CD4-positive, CD25-positive, alpha-beta regulatory T cell (primary cell): ENCODE measurements at regions not wholly inside any gene's neighbourhood (a gene's known extent, or its start where the extent isn't known, plus 50 kb on each side); places are given as distances from the start of the nearest gene placed in this dataset.
"Not testable (repeated sequence)": the region's sequence is repeated elsewhere in the genome, so short reads cannot be mapped to it uniquely, and the experiment has no call there.

Experiments used
- ATAC-seq, 2 donors: fragments of 150-1000 bp; cut with Tn5 transposase; one replicate each; pipeline ENCODE4 v1.10.0; 2021; ENCODE audit warnings: low read depth in 2 of 2, moderate number of reproducible peaks in 2 of 2, moderate library complexity in 1 of 2
- DNase-seq, 3 donors: peaks; one replicate each; pipeline versions ENCODE4 v3.0.0 to v3.0.0-alpha.2; 2012 to 2022; ENCODE audit warnings: mixed read lengths in 1 of 3
- H3K27ac ChIP-seq: one replicate; pipeline ENCODE4 v1.7.0; 2013; ENCODE audit warnings: mild to moderate bottlenecking, low read length; ENCODE audit not compliant: insufficient read depth, poor library complexity, severe bottlenecking
- H3K27me3 ChIP-seq: one replicate; pipeline ENCODE4 v1.7.0; 2013; ENCODE audit warnings: low read length; ENCODE audit not compliant: control insufficient read depth, insufficient read depth
- H3K36me3 ChIP-seq: one replicate; pipeline ENCODE4 v1.7.0; 2013; ENCODE audit warnings: mild to moderate bottlenecking, low read length, moderate library complexity; ENCODE audit not compliant: control insufficient read depth, insufficient read depth
- H3K4me1 ChIP-seq: 2 replicates; pipeline ENCODE4 v1.7.0; 2013; ENCODE audit warnings: mild to moderate bottlenecking, low read length; ENCODE audit not compliant: insufficient read depth, control insufficient read depth, poor library complexity, severe bottlenecking
- H3K4me3 ChIP-seq: one replicate; pipeline ENCODE4 v1.7.0; 2013; ENCODE audit warnings: low read depth, mild to moderate bottlenecking, low read length, moderate library complexity
- H3K9me3 ChIP-seq, 2 experiments: 1 replicate in 1 of 2; 2 replicates in 1 of 2; pipeline ENCODE4 v1.7.0; 2013; ENCODE audit warnings: low read length in 2 of 2, mild to moderate bottlenecking in 1 of 2, moderate library complexity in 1 of 2; ENCODE audit not compliant: control insufficient read depth in 2 of 2
- H3K27ac Mint-ChIP-seq, 3 donors: one replicate each; pipeline ENCODE4 v1.8.0; 2020 to 2022; ENCODE audit warnings: mild to moderate bottlenecking in 3 of 3, mixed read lengths in 3 of 3, moderate library complexity in 2 of 3
- H3K27me3 Mint-ChIP-seq: one replicate; pipeline ENCODE4 v1.8.0; 2022; ENCODE audit warnings: mild to moderate bottlenecking, mixed read lengths
- H3K36me3 Mint-ChIP-seq: one replicate; pipeline ENCODE4 v1.8.0; 2020; ENCODE audit warnings: mixed read lengths
- H3K4me1 Mint-ChIP-seq, 4 donors: one replicate each; pipeline ENCODE4 v1.8.0; 2020 to 2022; ENCODE audit warnings: mixed read lengths in 4 of 4, mild to moderate bottlenecking in 1 of 4
- H3K4me3 Mint-ChIP-seq, 4 donors: one replicate each; pipeline ENCODE4 v1.8.0; 2020 to 2022; ENCODE audit warnings: mild to moderate bottlenecking in 4 of 4, mixed read lengths in 4 of 4, moderate library complexity in 3 of 4
- H3K9me3 Mint-ChIP-seq, 7 donors: one replicate each; pipeline ENCODE4 v1.8.0; 2020 to 2022; ENCODE audit warnings: mixed read lengths in 7 of 7, mild to moderate bottlenecking in 3 of 7, moderate library complexity in 2 of 7

DNA sequence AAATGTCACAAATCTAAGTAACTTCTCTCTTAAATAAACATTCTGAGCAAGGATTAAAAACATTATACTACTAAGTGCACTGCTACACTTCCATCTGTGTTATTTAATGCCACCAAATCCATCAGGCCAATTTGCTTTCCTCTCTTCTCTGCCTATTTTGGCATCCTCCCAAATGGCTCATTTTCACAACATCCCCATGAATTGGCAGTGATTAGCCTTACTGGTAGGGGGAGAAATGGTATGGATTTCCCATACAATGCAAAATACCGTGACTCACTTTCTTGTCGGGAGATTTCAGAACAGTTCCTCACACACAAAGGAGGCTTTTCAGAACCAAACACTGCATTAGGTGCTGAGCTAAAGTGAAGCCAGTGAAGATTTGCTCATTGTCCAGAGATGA is 195.7 kb downstream of the MIS18A start:
- H3K27me3 ChIP-seq: no peaks in the 10 kb centered on the region
- H3K4me3 ChIP-seq: no peak overlapping the region
- no peaks in the 10 kb centered on the region for H3K9me3 ChIP-seq
- Mint-ChIP-seq H3K27ac (no peak overlapping the region), H3K9me3 (peaks cover 0 to 2% (median 0%) of the 10 kb centered on the region in 7 donors), H3K36me3 (no peaks in the 10 kb centered on the region), H3K4me1 (no peaks in the 10 kb centered on the region), H3K4me3 (no peak overlapping the region), H3K27me3 (peaks cover 8% of the 10 kb centered on the region)
- no peaks in the 10 kb centered on the region for H3K4me1 ChIP-seq
- H3K36me3 ChIP-seq: no peaks in the 10 kb centered on the region
- H3K27ac ChIP-seq: no peak overlapping the region
- no peak for DNase-seq
- ATAC-seq: no peak

DNA sequence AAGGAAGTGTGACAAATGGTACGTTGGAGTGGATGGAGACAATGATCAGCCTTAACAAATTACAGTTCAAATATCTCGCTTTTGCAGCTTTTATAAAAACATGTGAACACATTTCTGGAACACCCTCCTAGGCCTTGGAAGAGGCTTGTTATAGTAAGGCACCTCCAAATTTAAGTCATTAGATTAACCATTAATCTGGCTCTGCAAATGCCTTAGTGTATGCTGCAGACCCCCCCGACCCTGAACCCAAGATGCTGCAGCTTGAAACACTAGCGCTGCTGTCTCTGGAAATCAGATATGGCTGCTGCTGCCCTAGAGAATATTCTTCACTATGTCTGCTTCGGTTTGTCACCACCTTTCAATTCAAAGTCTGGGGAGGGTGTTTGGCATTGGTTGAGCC is 196.4 kb downstream of the MIS18A start:
- Mint-ChIP-seq H3K4me3 (no peak overlapping the region), H3K4me1 (no peaks in the 10 kb centered on the region), H3K9me3 (peaks cover 0 to 2% (median 0%) of the 10 kb centered on the region in 7 donors), H3K27me3 (peaks cover 8% of the 10 kb centered on the region), H3K36me3 (no peaks in the 10 kb centered on the region), H3K27ac (no peak overlapping the region)
- DNase-seq (no peak), ATAC-seq (no peak)
- Histone ChIP-seq H3K4me3 (no peak overlapping the region), H3K4me1 (no peaks in the 10 kb centered on the region), H3K36me3 (no peaks in the 10 kb centered on the region), H3K27me3 (no peaks in the 10 kb centered on the region), H3K9me3 (no peaks in the 10 kb centered on the region), H3K27ac (no peak overlapping the region)

DNA sequence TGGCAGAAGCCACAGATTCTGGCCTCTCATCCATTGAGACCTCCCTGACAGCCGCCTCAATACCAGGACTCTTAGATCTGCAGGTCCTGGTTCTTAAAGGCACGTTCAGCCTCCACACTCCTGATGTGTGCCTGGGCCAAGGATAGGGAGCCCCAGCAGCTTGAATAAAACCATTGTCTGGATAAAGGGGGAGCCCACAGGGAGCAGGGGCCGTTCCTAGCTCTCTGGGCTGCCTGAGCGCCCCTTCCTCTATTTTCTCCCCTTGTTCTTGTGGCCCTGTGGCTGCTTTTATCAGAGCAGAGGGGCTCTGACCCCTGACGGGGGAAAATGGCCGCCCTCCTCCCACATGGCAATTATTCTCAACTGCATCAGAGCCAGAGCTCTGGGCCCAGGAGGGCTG is 200.8 kb downstream of the HUNK start:
- Mint-ChIP-seq H3K27me3 (peaks cover 7% of the 10 kb centered on the region), H3K4me1 (no peaks in the 10 kb centered on the region), H3K36me3 (no peaks in the 10 kb centered on the region), H3K27ac (no peak overlapping the region), H3K9me3 (peaks cover 0 to 3% (median 0%) of the 10 kb centered on the region in 7 donors), H3K4me3 (no peak overlapping the region)
- ATAC-seq (no peak), DNase-seq (no peak)
- H3K4me1 ChIP-seq: no peaks in the 10 kb centered on the region
- H3K36me3 ChIP-seq: no peaks in the 10 kb centered on the region
- H3K27ac ChIP-seq: no peak overlapping the region
- H3K9me3 ChIP-seq: no peaks in the 10 kb centered on the region
- H3K27me3 ChIP-seq: no peaks in the 10 kb centered on the region
- H3K4me3 ChIP-seq: no peak overlapping the region

GRCh38 chr21:32073190-32073589 is 200.4 kb downstream of the HUNK start:
- Mint-ChIP-seq H3K9me3 (peaks cover 0 to 3% (median 0%) of the 10 kb centered on the region in 7 donors), H3K36me3 (no peaks in the 10 kb centered on the region), H3K27me3 (peaks cover 7% of the 10 kb centered on the region), H3K4me1 (no peaks in the 10 kb centered on the region), H3K27ac (no peak overlapping the region), H3K4me3 (no peak overlapping the region)
- Histone ChIP-seq H3K4me3 (no peak overlapping the region), H3K36me3 (no peaks in the 10 kb centered on the region), H3K9me3 (no peaks in the 10 kb centered on the region), H3K27ac (no peak overlapping the region), H3K4me1 (no peaks in the 10 kb centered on the region), H3K27me3 (no peaks in the 10 kb centered on the region)
- DNase-seq (no peak), ATAC-seq (no peak)

GRCh38 chr21:32071620-32072019 is 198.8 kb downstream of the HUNK start:
- H3K27me3 ChIP-seq, H3K27ac ChIP-seq, H3K27me3 Mint-ChIP-seq, H3K4me3 ChIP-seq, H3K36me3 Mint-ChIP-seq, H3K4me1 Mint-ChIP-seq, H3K9me3 ChIP-seq, H3K9me3 Mint-ChIP-seq, DNase-seq, ATAC-seq, H3K27ac Mint-ChIP-seq, H3K4me1 ChIP-seq, H3K4me3 Mint-ChIP-seq, H3K36me3 ChIP-seq: not testable (repeated sequence)

GRCh38 chr21:32070676-32071330 is 198.0 kb downstream of the HUNK start:
- Histone ChIP-seq H3K27me3 (no peaks in the 10 kb centered on the region), H3K4me1 (no peaks in the 10 kb centered on the region), H3K36me3 (no peaks in the 10 kb centered on the region), H3K27ac (no peak overlapping the region), H3K9me3 (no peaks in the 10 kb centered on the region), H3K4me3 (no peak overlapping the region)
- H3K4me1 Mint-ChIP-seq: no peaks in the 10 kb centered on the region
- no peak for ATAC-seq
- peaks cover 0 to 4% (median 0%) of the 10 kb centered on the region in 7 donors for H3K9me3 Mint-ChIP-seq
- no peaks in the 10 kb centered on the region for H3K36me3 Mint-ChIP-seq
- no peak overlapping the region for H3K27ac Mint-ChIP-seq
- H3K27me3 Mint-ChIP-seq: peaks cover 7% of the 10 kb centered on the region
- no peak overlapping the region for H3K4me3 Mint-ChIP-seq
- no peak for DNase-seq

DNA sequence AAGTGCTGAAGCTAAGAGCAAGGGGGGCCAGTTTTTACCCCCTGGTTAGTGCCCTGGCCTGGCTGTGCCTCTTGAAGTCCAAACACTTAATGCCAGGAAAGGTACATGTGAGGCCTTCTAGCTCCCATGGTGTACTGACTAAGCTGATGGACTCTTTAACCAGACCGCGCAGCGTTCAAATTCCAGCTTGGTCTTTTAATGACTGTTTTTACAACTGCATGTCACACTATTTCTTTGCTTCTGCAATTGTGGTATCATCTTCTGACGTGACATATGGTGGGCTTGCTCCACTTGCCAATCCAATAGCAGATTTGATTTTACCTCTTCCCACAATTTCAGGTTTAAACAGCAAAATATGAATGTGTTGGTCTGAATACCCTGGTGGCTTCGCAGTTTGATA is 197.3 kb downstream of the HUNK start:
- no peak overlapping the region for H3K4me3 Mint-ChIP-seq
- H3K4me1 ChIP-seq: no peaks in the 10 kb centered on the region
- no peaks in the 10 kb centered on the region for H3K36me3 Mint-ChIP-seq
- H3K27me3 Mint-ChIP-seq: peaks cover 7% of the 10 kb centered on the region
- no peak overlapping the region for H3K4me3 ChIP-seq
- no peak overlapping the region for H3K27ac Mint-ChIP-seq
- no peak overlapping the region for H3K27ac ChIP-seq
- no peak for DNase-seq
- peaks cover 0 to 4% (median 0%) of the 10 kb centered on the region in 7 donors for H3K9me3 Mint-ChIP-seq
- no peaks in the 10 kb centered on the region for H3K4me1 Mint-ChIP-seq
- no peaks in the 10 kb centered on the region for H3K9me3 ChIP-seq
- ATAC-seq: no peak
- H3K36me3 ChIP-seq: no peaks in the 10 kb centered on the region
- no peaks in the 10 kb centered on the region for H3K27me3 ChIP-seq

- DNase-seq (no peak), ATAC-seq (no peak)
- H3K27ac ChIP-seq: no peak overlapping the region
- H3K27me3 ChIP-seq: no peaks in the 10 kb centered on the region
- Mint-ChIP-seq H3K27ac (no peak overlapping the region), H3K4me3 (no peak overlapping the region), H3K27me3 (peaks cover 11% of the 10 kb centered on the region), H3K4me1 (no peaks in the 10 kb centered on the region), H3K36me3 (no peaks in the 10 kb centered on the region), H3K9me3 (peaks cover 0 to 4% (median 0%) of the 10 kb centered on the region in 7 donors)
- no peaks in the 10 kb centered on the region for H3K9me3 ChIP-seq
- no peaks in the 10 kb centered on the region for H3K36me3 ChIP-seq
- H3K4me1 ChIP-seq: no peaks in the 10 kb centered on the region
- no peak overlapping the region for H3K4me3 ChIP-seq
Measured at GRCh38 chr21:32065654-32066053, 192.8 kb downstream of the HUNK start.
